ENCODE measurements at regions not wholly inside any gene's neighbourhood (a gene's known extent, or its start where the extent isn't known, plus 50 kb on each side); places are given as distances from the start of the nearest gene placed in this dataset.

- TF ChIP-seq ATF3 (IDR thresholded peaks at IDR 0.05) (no peak), ATF3 (CRISPR knock-in tag; conservative IDR thresholded peaks at IDR 0.05) (no peak), TAF9B (IDR thresholded peaks at IDR 0.05; ENCODE audit: partially characterized antibody) (no peak), JUN (IDR thresholded peaks at IDR 0.05; ENCODE audit: borderline replicate concordance, low read depth, low read length) (no peak), JUN (CRISPR knock-in tag; IDR thresholded peaks at IDR 0.05; ENCODE audit: borderline replicate concordance) (no peak), NFXL1 (CRISPR knock-in tag; IDR thresholded peaks at IDR 0.05) (no peak), CHD1 (IDR thresholded peaks at IDR 0.05; ENCODE audit: low read length) (no peak), ZNF398 (CRISPR knock-in tag; IDR thresholded peaks at IDR 0.05) (no peak), ZNF140 (CRISPR knock-in tag; IDR thresholded peaks at IDR 0.05) (no peak), POLR3G (IDR thresholded peaks at IDR 0.05; ENCODE audit: extremely low read depth, insufficient read length, insufficient replicate concordance) (no peak), ZNF263 (CRISPR knock-in tag; IDR thresholded peaks at IDR 0.05; ENCODE audit: borderline replicate concordance) (no peak)
Measured at GRCh38 chr2:7161501-7161900, 244.3 kb downstream of the RNF144A start.

All from K562 (cell line).